ENCODE measurements at regions not wholly inside any gene's neighbourhood (a gene's known extent, or its start where the extent isn't known, plus 50 kb on each side); places are given as distances from the start of the nearest gene placed in this dataset.

GRCh38 chrX:130531066-130531465 is 129.3 kb downstream of the RBMX2 start:
- TF ChIP-seq, protein P1, sequence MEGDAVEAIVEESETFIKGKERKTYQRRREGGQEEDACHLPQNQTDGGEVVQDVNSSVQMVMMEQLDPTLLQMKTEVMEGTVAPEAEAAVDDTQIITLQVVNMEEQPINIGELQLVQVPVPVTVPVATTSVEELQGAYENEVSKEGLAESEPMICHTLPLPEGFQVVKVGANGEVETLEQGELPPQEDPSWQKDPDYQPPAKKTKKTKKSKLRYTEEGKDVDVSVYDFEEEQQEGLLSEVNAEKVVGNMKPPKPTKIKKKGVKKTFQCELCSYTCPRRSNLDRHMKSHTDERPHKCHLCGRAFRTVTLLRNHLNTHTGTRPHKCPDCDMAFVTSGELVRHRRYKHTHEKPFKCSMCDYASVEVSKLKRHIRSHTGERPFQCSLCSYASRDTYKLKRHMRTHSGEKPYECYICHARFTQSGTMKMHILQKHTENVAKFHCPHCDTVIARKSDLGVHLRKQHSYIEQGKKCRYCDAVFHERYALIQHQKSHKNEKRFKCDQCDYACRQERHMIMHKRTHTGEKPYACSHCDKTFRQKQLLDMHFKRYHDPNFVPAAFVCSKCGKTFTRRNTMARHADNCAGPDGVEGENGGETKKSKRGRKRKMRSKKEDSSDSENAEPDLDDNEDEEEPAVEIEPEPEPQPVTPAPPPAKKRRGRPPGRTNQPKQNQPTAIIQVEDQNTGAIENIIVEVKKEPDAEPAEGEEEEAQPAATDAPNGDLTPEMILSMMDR (conservative IDR thresholded peaks at IDR 0.05; ENCODE audit: low read depth, low read length): no peak
- TF ChIP-seq EZH2 (IDR thresholded peaks at IDR 0.05; ENCODE audit: borderline replicate concordance, low read depth, low read length, poor library complexity, severe bottlenecking): no peak
